ENCODE measurements at regions not wholly inside any gene's neighbourhood (a gene's known extent, or its start where the extent isn't known, plus 50 kb on each side); places are given as distances from the start of the nearest gene placed in this dataset.

GRCh38 chr1:218827486-218827885 lies 346.2 kb upstream of the LYPLAL1 start:
- intact Hi-C loops (cut with micrococcal nuclease): no loop called here
- Histone ChIP-seq H3K9me2 (ENCODE audit: insufficient read depth) (no peaks in the 10 kb centered on the region), H3K4me1 (ENCODE audit: control insufficient read depth in 1 of 2, insufficient read depth in 2 of 2, low read length in 2 of 2) (peaks cover 0 to 37% of the 10 kb centered on the region in 2 experiments; a peak in 2 of 4 replicates), H3K27ac (ENCODE audit: low read depth, low read length) (no peak overlapping the region), H3K36me3 (ENCODE audit: control insufficient read depth in 1 of 2, insufficient read depth in 2 of 2, low read length in 2 of 2) (no peaks in the 10 kb centered on the region), H3K4me2 (ENCODE audit: low read length) (no peak overlapping the region), H3K79me2 (ENCODE audit: insufficient read depth, low read length) (no peaks in the 10 kb centered on the region), H3K9me3 (ENCODE audit: control insufficient read depth in 1 of 2, insufficient read depth in 1 of 2, low read depth in 1 of 2, low read length in 2 of 2) (no peaks in the 10 kb centered on the region), H3K9ac (ENCODE audit: low read length) (no peak overlapping the region), H3K4me3 (replicated peaks in 1 of 2; ENCODE audit: low read depth in 1 of 2, low read length in 2 of 2) (no peak overlapping the region), H2AFZ (ENCODE audit: low read depth, low read length, poor library complexity, severe bottlenecking) (no peak overlapping the region), H4K20me1 (ENCODE audit: insufficient read depth) (no peaks in the 10 kb centered on the region), H3K27me3 (ENCODE audit: insufficient read depth, low read length) (no peaks in the 10 kb centered on the region)
- DNase-seq (ENCODE audit: low read depth, low spot score) (no peak), ATAC-seq (no peak)
- CTCF ChIA-PET: no interaction called here
- no peak for TF ChIP-seq CEBPB (IDR thresholded peaks at IDR 0.05; ENCODE audit: low read depth)
- TF ChIP-seq ZBTB33 (IDR thresholded peaks at IDR 0.05; ENCODE audit: extremely low read depth, insufficient replicate concordance, low read length): no peak
- TF ChIP-seq CTCF (IDR thresholded peaks at IDR 0.05 in 2 of 3, conservative IDR thresholded peaks at IDR 0.05 in 1 of 3; ENCODE audit: borderline replicate concordance in 1 of 3, insufficient read depth in 1 of 3, low read depth in 2 of 3, low read length in 2 of 3): no peak
- TF ChIP-seq POLR2A (IDR thresholded peaks at IDR 0.05; ENCODE audit: borderline replicate concordance, extremely low read depth, insufficient read depth, insufficient read length): no peak
- no peak for TF ChIP-seq ATF3 (IDR thresholded peaks at IDR 0.05)
- no peak for TF ChIP-seq EGR1 (IDR thresholded peaks at IDR 0.05; ENCODE audit: low read depth)
- TF ChIP-seq YY1 (IDR thresholded peaks at IDR 0.05; ENCODE audit: extremely low read depth, insufficient replicate concordance, low read depth, low read length): no peak
- no peak for TF ChIP-seq ZNF274 (IDR thresholded peaks at IDR 0.05; ENCODE audit: low read depth, low read length)
- TF ChIP-seq EZH2 (IDR thresholded peaks at IDR 0.05): no peak
- TF ChIP-seq SP1 (IDR thresholded peaks at IDR 0.05; ENCODE audit: low read depth): no peak
- no peak for TF ChIP-seq TCF7L2 (IDR thresholded peaks at IDR 0.05; ENCODE audit: borderline replicate concordance, extremely low read depth, insufficient read depth, insufficient read length)
- TF ChIP-seq MAX (IDR thresholded peaks at IDR 0.05): no peak
- no peak for TF ChIP-seq CBX3 (IDR thresholded peaks at IDR 0.05; ENCODE audit: low read depth)
- TF ChIP-seq EZH2phosphoT487 (IDR thresholded peaks at IDR 0.05; ENCODE audit: borderline replicate concordance): no peak
- TF ChIP-seq FOSL1 (IDR thresholded peaks at IDR 0.05; ENCODE audit: low read depth): no peak
- no peak for TF ChIP-seq REST (IDR thresholded peaks at IDR 0.05; ENCODE audit: low read depth)
- TF ChIP-seq SIN3A (IDR thresholded peaks at IDR 0.05; ENCODE audit: low read depth): no peak
- TF ChIP-seq SRF (IDR thresholded peaks at IDR 0.05; ENCODE audit: low read depth): no peak
- TF ChIP-seq POLR2AphosphoS5 (IDR thresholded peaks at IDR 0.05; ENCODE audit: low read depth, low read length): no peak
- no peak for TF ChIP-seq RAD21 (IDR thresholded peaks at IDR 0.05; ENCODE audit: low read depth)
- POLR2A ChIA-PET: no interaction called here
- RAD21 ChIA-PET (ENCODE audit: low non-redundant PET in 1 of 2, low total read pairs in 2 of 2, uncharacterized antibody in 2 of 2, unreplicated experiment in 2 of 2): no interaction called here
- no TSS peak for BruUV-seq (replicated peaks)
